ENCODE measurements at regions not wholly inside any gene's neighbourhood (a gene's known extent, or its start where the extent isn't known, plus 50 kb on each side); places are given as distances from the start of the nearest gene placed in this dataset.
A peak's percentile ranks its signal among the peaks of the same experiment; 100 is the strongest.

DNA sequence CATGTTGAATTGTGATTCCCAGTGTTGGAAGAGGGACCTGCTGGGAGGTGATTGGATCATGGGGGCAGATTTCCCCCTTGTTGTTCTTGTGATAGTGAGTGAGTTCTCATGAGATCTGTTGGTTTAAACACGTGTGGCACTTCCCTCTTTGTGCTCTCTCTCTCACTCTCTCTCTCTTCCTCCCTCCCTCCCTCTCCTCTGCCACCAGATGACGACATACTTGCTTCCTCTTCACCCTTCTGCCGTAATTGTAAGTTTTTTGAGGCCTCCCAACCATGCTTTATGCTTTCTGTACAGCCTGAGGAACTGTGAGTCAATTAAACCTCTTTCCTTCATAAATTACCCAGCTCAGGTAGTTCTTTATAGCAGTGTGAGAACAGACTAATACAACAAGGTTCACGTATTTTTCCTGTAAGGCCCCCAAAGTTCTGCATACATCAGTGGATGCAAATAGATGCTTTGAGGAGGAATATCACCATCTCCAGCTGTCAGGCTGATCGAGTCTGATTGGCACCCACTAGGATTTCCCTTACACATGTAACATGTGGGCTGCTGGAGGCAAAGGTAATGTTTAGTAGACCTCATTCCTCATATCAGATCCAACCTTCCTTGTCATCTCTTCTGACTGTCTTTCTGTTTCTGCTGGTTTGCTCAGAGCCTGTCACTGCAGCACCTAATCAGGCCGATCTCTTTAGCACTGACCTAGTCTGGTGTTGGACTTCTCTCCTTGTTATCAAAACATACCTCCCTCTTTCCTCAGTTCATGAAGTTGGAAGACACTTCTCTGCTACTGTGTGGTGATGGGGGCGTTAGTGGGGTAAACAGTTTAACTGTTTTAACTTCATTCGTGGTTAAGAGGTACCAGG lies 54.3 kb upstream of the BACH2 start:
- Histone ChIP-seq H3K9ac (ENCODE audit: insufficient read depth in 1 of 2, low read length in 2 of 2) (no peak overlapping the region), H3K36me3 (ENCODE audit: control insufficient read depth in 4 of 4, insufficient read depth in 4 of 4, low read length in 4 of 4) (no peaks in the 10 kb centered on the region), H3K27me3 (ENCODE audit: control insufficient read depth in 3 of 3, insufficient read depth in 3 of 3, low read length in 2 of 3) (peaks cover 0 to 16% (median 3%) of the 10 kb centered on the region in 3 donors), H3K4me3 (no peak overlapping the region), H3K9me3 (ENCODE audit: control insufficient read depth in 4 of 4, insufficient read depth in 3 of 4, low read length in 3 of 4) (no peaks in the 10 kb centered on the region), H3K27ac (ENCODE audit: low read depth in 1 of 2, low read length in 1 of 2) (no peak overlapping the region), H3K4me1 (ENCODE audit: control insufficient read depth in 5 of 5, insufficient read depth in 5 of 5, low read length in 5 of 5) (peaks cover 0 to 4% (median 0%) of the 10 kb centered on the region in 5 donors)
- TF ChIP-seq, protein P1, sequence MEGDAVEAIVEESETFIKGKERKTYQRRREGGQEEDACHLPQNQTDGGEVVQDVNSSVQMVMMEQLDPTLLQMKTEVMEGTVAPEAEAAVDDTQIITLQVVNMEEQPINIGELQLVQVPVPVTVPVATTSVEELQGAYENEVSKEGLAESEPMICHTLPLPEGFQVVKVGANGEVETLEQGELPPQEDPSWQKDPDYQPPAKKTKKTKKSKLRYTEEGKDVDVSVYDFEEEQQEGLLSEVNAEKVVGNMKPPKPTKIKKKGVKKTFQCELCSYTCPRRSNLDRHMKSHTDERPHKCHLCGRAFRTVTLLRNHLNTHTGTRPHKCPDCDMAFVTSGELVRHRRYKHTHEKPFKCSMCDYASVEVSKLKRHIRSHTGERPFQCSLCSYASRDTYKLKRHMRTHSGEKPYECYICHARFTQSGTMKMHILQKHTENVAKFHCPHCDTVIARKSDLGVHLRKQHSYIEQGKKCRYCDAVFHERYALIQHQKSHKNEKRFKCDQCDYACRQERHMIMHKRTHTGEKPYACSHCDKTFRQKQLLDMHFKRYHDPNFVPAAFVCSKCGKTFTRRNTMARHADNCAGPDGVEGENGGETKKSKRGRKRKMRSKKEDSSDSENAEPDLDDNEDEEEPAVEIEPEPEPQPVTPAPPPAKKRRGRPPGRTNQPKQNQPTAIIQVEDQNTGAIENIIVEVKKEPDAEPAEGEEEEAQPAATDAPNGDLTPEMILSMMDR (IDR thresholded peaks at IDR 0.05; ENCODE audit: control extremely low read depth, extremely low read depth): no peak
- WGBS, 2 donors: 31 to 45% methylated on average over 8 of the region's 8 CpGs
- no peak for DNase-seq
- ATAC-seq (ENCODE audit: insufficient read depth, low FRiP score): peak; percentile 76

DNA sequence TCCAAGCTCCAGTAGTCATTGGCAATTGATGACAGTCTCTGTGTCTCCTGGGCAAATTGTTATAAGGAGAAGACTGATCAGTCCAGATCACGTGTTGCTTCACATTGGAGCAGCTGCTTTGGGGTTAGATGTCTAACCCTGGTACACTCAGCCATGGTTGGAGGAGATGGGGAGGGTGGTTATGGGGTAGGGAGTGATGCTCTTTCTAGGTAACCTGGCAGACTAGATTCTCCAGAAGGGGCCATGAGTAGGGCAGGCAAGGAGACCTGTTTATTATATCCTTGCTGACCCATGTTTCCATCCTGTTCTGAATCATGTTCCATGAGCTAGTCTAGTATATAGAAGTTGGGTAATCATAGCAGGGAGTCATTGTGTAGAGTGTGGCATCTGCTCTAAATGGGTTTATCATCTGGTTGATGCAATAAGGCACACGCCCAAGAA lies 50.8 kb upstream of the BACH2 start:
- H3K9ac ChIP-seq (ENCODE audit: insufficient read depth in 1 of 2, low read length in 2 of 2): no peak overlapping the region
- peaks cover 0 to 8% (median 0%) of the 10 kb centered on the region in 3 donors for H3K27me3 ChIP-seq (ENCODE audit: control insufficient read depth in 3 of 3, insufficient read depth in 3 of 3, low read length in 2 of 3)
- TF ChIP-seq, protein P1 (IDR thresholded peaks at IDR 0.05; ENCODE audit: control extremely low read depth, extremely low read depth): no peak
- H3K4me3 ChIP-seq: no peak overlapping the region
- H3K4me1 ChIP-seq (ENCODE audit: control insufficient read depth in 5 of 5, insufficient read depth in 5 of 5, low read length in 5 of 5): no peaks in the 10 kb centered on the region
- H3K27ac ChIP-seq (ENCODE audit: low read depth in 1 of 2, low read length in 1 of 2): no peak overlapping the region
- H3K9me3 ChIP-seq (ENCODE audit: control insufficient read depth in 4 of 4, insufficient read depth in 3 of 4, low read length in 3 of 4): no peaks in the 10 kb centered on the region
- WGBS, 2 donors: 83 to 96% methylated on average over 2 of the region's 2 CpGs
- no peak for DNase-seq
- no peak for ATAC-seq (ENCODE audit: insufficient read depth, low FRiP score)
- no peaks in the 10 kb centered on the region for H3K36me3 ChIP-seq (ENCODE audit: control insufficient read depth in 4 of 4, insufficient read depth in 4 of 4, low read length in 4 of 4)

DNA sequence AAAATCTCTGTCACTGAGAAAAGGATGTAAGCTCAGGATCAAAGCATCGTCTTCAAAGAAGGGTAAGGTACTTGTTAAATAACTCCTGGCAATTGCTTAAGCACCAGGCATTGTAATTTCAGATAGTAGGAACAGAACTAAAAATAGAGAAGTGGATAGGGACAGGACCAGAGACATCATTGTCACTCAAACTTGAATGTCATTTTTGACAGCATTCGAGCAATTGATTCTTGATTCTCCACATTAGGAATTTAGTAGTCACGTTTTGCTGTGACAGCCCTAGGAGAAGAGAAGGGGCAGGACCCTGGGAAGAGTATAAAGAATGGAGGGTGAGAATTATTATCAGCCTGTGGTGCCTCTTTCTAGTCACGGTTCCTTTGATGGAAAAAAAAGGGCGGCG lies 50.1 kb upstream of the BACH2 start:
- H3K36me3 ChIP-seq (ENCODE audit: control insufficient read depth in 4 of 4, insufficient read depth in 4 of 4, low read length in 4 of 4): no peaks in the 10 kb centered on the region
- ATAC-seq (ENCODE audit: insufficient read depth, low FRiP score) (no peak), DNase-seq (no peak)
- no peaks in the 10 kb centered on the region for H3K9me3 ChIP-seq (ENCODE audit: control insufficient read depth in 4 of 4, insufficient read depth in 3 of 4, low read length in 3 of 4)
- TF ChIP-seq, protein P1 (IDR thresholded peaks at IDR 0.05; ENCODE audit: control extremely low read depth, extremely low read depth): no peak
- 76 to 79% methylated on average over 6 of the region's 6 CpGs for WGBS, 2 donors
- H3K4me1 ChIP-seq (ENCODE audit: control insufficient read depth in 5 of 5, insufficient read depth in 5 of 5, low read length in 5 of 5): no peaks in the 10 kb centered on the region
- peaks cover 0 to 8% (median 0%) of the 10 kb centered on the region in 3 donors for H3K27me3 ChIP-seq (ENCODE audit: control insufficient read depth in 3 of 3, insufficient read depth in 3 of 3, low read length in 2 of 3)
- no peak overlapping the region for H3K9ac ChIP-seq (ENCODE audit: insufficient read depth in 1 of 2, low read length in 2 of 2)
- H3K27ac ChIP-seq (ENCODE audit: low read depth in 1 of 2, low read length in 1 of 2): no peak overlapping the region
- H3K4me3 ChIP-seq: no peak overlapping the region
